ENCODE measurements at regions not wholly inside any gene's neighbourhood (a gene's known extent, or its start where the extent isn't known, plus 50 kb on each side); places are given as distances from the start of the nearest gene placed in this dataset.

DNA sequence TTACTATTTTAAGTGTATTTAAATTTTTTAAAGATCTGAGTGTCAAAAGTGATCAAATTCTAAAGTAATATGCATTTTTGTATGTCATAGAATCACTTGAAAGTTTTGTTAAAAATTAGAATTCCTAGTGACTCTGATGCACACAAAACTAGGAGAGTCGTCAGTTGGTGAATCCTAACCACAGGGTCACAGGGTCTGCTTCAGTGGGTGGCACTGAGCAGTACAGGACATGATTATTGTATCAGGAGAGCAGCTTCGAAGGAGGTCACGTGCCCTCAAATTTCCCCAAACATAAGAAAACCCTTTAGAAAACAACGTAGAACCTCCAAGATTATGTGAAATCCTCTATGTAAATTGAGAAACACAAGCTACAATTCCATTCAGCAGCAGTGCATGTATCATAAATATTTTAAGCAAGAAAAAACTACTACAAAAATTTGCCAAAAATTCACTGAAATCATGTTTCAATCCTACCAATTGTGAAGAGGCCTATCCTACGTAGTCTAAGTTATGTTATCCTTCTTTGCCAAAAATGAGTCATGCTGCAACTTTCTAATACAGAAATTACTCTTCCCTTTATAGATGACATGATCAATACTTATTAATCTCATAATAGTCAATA lies 323.6 kb downstream of the AASDHPPT start:
- DNase-seq (ENCODE audit: low spot score): no peak
- no peaks in the 10 kb centered on the region for H3K4me1 ChIP-seq (ENCODE audit: control insufficient read depth in 4 of 4, insufficient read depth in 4 of 4, low read length in 3 of 4)
- WGBS: 81% methylated on average over 5 of the region's 5 CpGs
- H3K4me3 ChIP-seq (ENCODE audit: low read depth in 1 of 3, low read length in 3 of 3): no peak overlapping the region
- H3K9me3 ChIP-seq (ENCODE audit: control insufficient read depth in 4 of 4, low read length in 3 of 4): peaks cover 0 to 3% (median 1%) of the 10 kb centered on the region in 4 donors
- no peak for TF ChIP-seq NR2F2 (IDR thresholded peaks at IDR 0.05)
- TF ChIP-seq RAD21 (IDR thresholded peaks at IDR 0.05): no peak
- TF ChIP-seq, protein P1, sequence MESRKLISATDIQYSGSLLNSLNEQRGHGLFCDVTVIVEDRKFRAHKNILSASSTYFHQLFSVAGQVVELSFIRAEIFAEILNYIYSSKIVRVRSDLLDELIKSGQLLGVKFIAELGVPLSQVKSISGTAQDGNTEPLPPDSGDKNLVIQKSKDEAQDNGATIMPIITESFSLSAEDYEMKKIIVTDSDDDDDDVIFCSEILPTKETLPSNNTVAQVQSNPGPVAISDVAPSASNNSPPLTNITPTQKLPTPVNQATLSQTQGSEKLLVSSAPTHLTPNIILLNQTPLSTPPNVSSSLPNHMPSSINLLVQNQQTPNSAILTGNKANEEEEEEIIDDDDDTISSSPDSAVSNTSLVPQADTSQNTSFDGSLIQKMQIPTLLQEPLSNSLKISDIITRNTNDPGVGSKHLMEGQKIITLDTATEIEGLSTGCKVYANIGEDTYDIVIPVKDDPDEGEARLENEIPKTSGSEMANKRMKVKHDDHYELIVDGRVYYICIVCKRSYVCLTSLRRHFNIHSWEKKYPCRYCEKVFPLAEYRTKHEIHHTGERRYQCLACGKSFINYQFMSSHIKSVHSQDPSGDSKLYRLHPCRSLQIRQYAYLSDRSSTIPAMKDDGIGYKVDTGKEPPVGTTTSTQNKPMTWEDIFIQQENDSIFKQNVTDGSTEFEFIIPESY (IDR thresholded peaks at IDR 0.05): no peak
- TF ChIP-seq CTCF (IDR thresholded peaks at IDR 0.05; ENCODE audit: low read depth, low read length, missing input control): no peak
- H3K36me3 ChIP-seq (ENCODE audit: control insufficient read depth in 4 of 4, insufficient read depth in 3 of 4, low read depth in 1 of 4, low read length in 3 of 4): no peaks in the 10 kb centered on the region
- H3K9ac ChIP-seq (ENCODE audit: low read depth in 1 of 2, low read length in 2 of 2): no peak overlapping the region
- H3K27me3 ChIP-seq (ENCODE audit: control insufficient read depth in 4 of 4, insufficient read depth in 4 of 4, low read length in 3 of 4): peaks cover 0 to 4% (median 0%) of the 10 kb centered on the region in 4 donors
- no peak overlapping the region for H3K27ac ChIP-seq (ENCODE audit: low read depth in 1 of 2, low read length in 2 of 2)

DNA sequence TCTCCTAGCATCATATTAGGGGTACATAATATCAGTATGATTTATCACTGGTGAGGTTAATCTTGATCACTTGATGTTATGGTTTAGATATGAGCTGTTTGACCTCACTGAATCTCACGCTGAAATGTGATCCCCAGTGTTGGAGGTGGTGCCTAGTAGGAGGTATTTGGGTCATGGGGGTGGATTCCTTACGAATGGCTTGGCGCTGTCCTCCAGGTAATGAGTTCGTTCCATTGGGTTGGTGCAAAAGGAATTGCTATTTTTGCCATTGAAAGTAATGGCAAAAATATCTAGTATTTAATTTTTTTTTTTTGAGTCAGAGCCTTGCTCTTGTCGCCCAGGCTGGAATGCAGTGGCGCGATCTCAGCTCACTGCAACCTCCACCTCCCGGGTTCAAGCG lies 326.3 kb downstream of the AASDHPPT start:
- Histone ChIP-seq H3K27ac (ENCODE audit: low read depth in 1 of 2, low read length in 2 of 2) (no peak overlapping the region), H3K27me3 (ENCODE audit: control insufficient read depth in 4 of 4, insufficient read depth in 4 of 4, low read length in 3 of 4) (peaks cover 0 to 4% (median 0%) of the 10 kb centered on the region in 4 donors), H3K9ac (ENCODE audit: low read depth in 1 of 2, low read length in 2 of 2) (no peak overlapping the region), H3K4me3 (ENCODE audit: low read depth in 1 of 3, low read length in 3 of 3) (no peak overlapping the region), H3K36me3 (ENCODE audit: control insufficient read depth in 4 of 4, insufficient read depth in 3 of 4, low read depth in 1 of 4, low read length in 3 of 4) (no peaks in the 10 kb centered on the region), H3K9me3 (ENCODE audit: control insufficient read depth in 4 of 4, low read length in 3 of 4) (no peaks in the 10 kb centered on the region), H3K4me1 (ENCODE audit: control insufficient read depth in 4 of 4, insufficient read depth in 4 of 4, low read length in 3 of 4) (no peaks in the 10 kb centered on the region)
- DNase-seq (ENCODE audit: low spot score): no peak
- TF ChIP-seq, protein P1 (IDR thresholded peaks at IDR 0.05): no peak
- no peak for TF ChIP-seq YY1 (IDR thresholded peaks at IDR 0.05)
- TF ChIP-seq FOXA1 (IDR thresholded peaks at IDR 0.05): no peak
- TF ChIP-seq, protein P2, sequence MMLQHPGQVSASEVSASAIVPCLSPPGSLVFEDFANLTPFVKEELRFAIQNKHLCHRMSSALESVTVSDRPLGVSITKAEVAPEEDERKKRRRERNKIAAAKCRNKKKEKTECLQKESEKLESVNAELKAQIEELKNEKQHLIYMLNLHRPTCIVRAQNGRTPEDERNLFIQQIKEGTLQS (IDR thresholded peaks at IDR 0.05): no peak
- TF ChIP-seq TAF1 (conservative IDR thresholded peaks at IDR 0.05): no peak
- TF ChIP-seq GABPA (IDR thresholded peaks at IDR 0.05 in 1 of 2, conservative IDR thresholded peaks at IDR 0.05 in 1 of 2): no peak
- TF ChIP-seq JUND (IDR thresholded peaks at IDR 0.05): no peak
- no peak for TF ChIP-seq HNF4G (IDR thresholded peaks at IDR 0.05)
- no peak for TF ChIP-seq RAD21 (IDR thresholded peaks at IDR 0.05)
- TF ChIP-seq CTCF (IDR thresholded peaks at IDR 0.05; ENCODE audit: low read depth, low read length, missing input control): no peak
- 89% methylated on average over 9 of the region's 9 CpGs for WGBS
